SK-N-SH treated with all-trans-retinoic acid at 6 μM for 48 hours (cell line): ENCODE measurements at regions not wholly inside any gene's neighbourhood (a gene's known extent, or its start where the extent isn't known, plus 50 kb on each side); places are given as distances from the start of the nearest gene placed in this dataset.

Experiments
- ATAC-seq: fragments of 200-7000 bp; cut with Tn5 transposase; 3 replicates; pipeline ENCODE4 v1.9.1; 2020; ENCODE audit warnings: mild to moderate bottlenecking, moderate library complexity
- ARNTL ChIP-seq: fragments of 450-650 bp; formaldehyde crosslinking; IDR thresholded peaks from 2 replicates; pipeline ENCODE4 v1.5.0; 2020; ENCODE audit warnings: low read depth, mild to moderate bottlenecking, moderate library complexity, borderline replicate concordance
- BACH2 ChIP-seq: fragments of 250-450 bp; sonication (Bioruptor Pico); IDR thresholded peaks from 2 replicates; pipeline ENCODE4 v1.9.0; 2021; ENCODE audit warnings: mild to moderate bottlenecking, borderline replicate concordance
- CREB5 ChIP-seq: fragments of 250-450 bp; sonication (Bioruptor Pico); IDR thresholded peaks from 2 replicates; pipeline ENCODE4 v1.5.1; 2020; ENCODE audit warnings: low read depth, mild to moderate bottlenecking, moderate library complexity
- CSDC2 ChIP-seq: fragments of 250-450 bp; sonication (Bioruptor Pico); IDR thresholded peaks from 2 replicates; pipeline ENCODE4 v1.5.0; 2020; ENCODE audit warnings: mild to moderate bottlenecking, moderate library complexity
- ESRRG ChIP-seq: fragments of 250-450 bp; sonication (Bioruptor Pico); IDR thresholded peaks from 2 replicates; pipeline ENCODE4 v1.6.1; 2021; ENCODE audit warnings: mild to moderate bottlenecking
- GLIS3 ChIP-seq: fragments of 250-450 bp; sonication (Bioruptor Pico); IDR thresholded peaks from 2 replicates; pipeline ENCODE4 v1.5.0; 2020; ENCODE audit warnings: mild to moderate bottlenecking, moderate library complexity
- ISL1 ChIP-seq: fragments of 250-450 bp; sonication (Bioruptor Pico); IDR thresholded peaks from 2 replicates; pipeline ENCODE4 v2.1.2; 2022; ENCODE audit warnings: mild to moderate bottlenecking, moderate library complexity
- OSR1 ChIP-seq: fragments of 250-450 bp; sonication (Bioruptor Pico); IDR thresholded peaks from 2 replicates; pipeline ENCODE4 v1.8.0; 2022; ENCODE audit warnings: moderate library complexity, mild to moderate bottlenecking, inconsistent platforms
- PATZ1 ChIP-seq: fragments of 250-450 bp; sonication (Bioruptor Pico); IDR thresholded peaks from 2 replicates; pipeline ENCODE4 v1.8.0; 2020; ENCODE audit warnings: mild to moderate bottlenecking, moderate library complexity, borderline replicate concordance
- POU6F1 ChIP-seq: fragments of 250-450 bp; sonication (Bioruptor Pico); IDR thresholded peaks from 2 replicates; pipeline ENCODE4 v1.8.0; 2021; ENCODE audit warnings: low read depth, mild to moderate bottlenecking, moderate library complexity, borderline replicate concordance
- RARB ChIP-seq: fragments of 250-450 bp; sonication (Bioruptor Pico); IDR thresholded peaks from 2 replicates; pipeline ENCODE4 v1.8.0; 2021; ENCODE audit warnings: mild to moderate bottlenecking, moderate library complexity
- SNAI2 ChIP-seq: fragments of 250-450 bp; sonication (Bioruptor Pico); IDR thresholded peaks from 2 replicates; pipeline ENCODE4 v1.5.0; 2020; ENCODE audit warnings: mild to moderate bottlenecking, moderate library complexity
- TCF4 ChIP-seq: fragments of 250-450 bp; sonication (Bioruptor Pico); IDR thresholded peaks from 2 replicates; pipeline ENCODE4 v1.8.0; 2021; ENCODE audit warnings: mild to moderate bottlenecking, moderate library complexity, borderline replicate concordance
- TOX ChIP-seq: fragments of 250-450 bp; sonication (Bioruptor Pico); IDR thresholded peaks from 2 replicates; pipeline ENCODE4 v1.8.0; 2021; ENCODE audit warnings: mild to moderate bottlenecking, moderate library complexity, borderline replicate concordance
- ZC3H10 ChIP-seq: fragments of 250-450 bp; sonication (Bioruptor Pico); IDR thresholded peaks from 2 replicates; pipeline ENCODE4 v1.5.1; 2021; ENCODE audit warnings: mild to moderate bottlenecking, moderate library complexity
- ZFP3 ChIP-seq: fragments of 250-450 bp; sonication (Bioruptor Pico); IDR thresholded peaks from 2 replicates; pipeline ENCODE4 v1.5.0; 2020; ENCODE audit warnings: mild to moderate bottlenecking, moderate library complexity
- ZFP30 ChIP-seq: fragments of 450-650 bp; formaldehyde crosslinking; IDR thresholded peaks from 2 replicates; pipeline ENCODE4 v1.5.0; 2022; ENCODE audit warnings: mild to moderate bottlenecking, moderate library complexity
- ZNF70 ChIP-seq: fragments of 450-650 bp; formaldehyde crosslinking; IDR thresholded peaks from 2 replicates; pipeline ENCODE4 v1.5.0; 2020; ENCODE audit warnings: mild to moderate bottlenecking, moderate library complexity
- TF ChIP-seq, protein P1 (sequence below): fragments of 250-450 bp; sonication (Bioruptor Pico); IDR thresholded peaks from 2 replicates; pipeline ENCODE4 v1.5.1; 2021; ENCODE audit warnings: mild to moderate bottlenecking, moderate library complexity

GRCh38 chr13:111472559-111473460 lies 152.4 kb downstream of the TEX29 start:
- TF ChIP-seq ZNF70 (CRISPR knock-in tag), result no peak
- TF ChIP-seq RARB (CRISPR knock-in tag), result no peak
- TF ChIP-seq ZFP3, result no peak
- no peak for TF ChIP-seq ESRRG
- no peak for TF ChIP-seq PATZ1 (CRISPR knock-in tag)
- no peak for TF ChIP-seq GLIS3 (CRISPR knock-in tag)
- no peak for TF ChIP-seq ARNTL (CRISPR knock-in tag)
- TF ChIP-seq TOX, result no peak
- TF ChIP-seq TCF4 (CRISPR knock-in tag), result no peak
- TF ChIP-seq, protein P1, sequence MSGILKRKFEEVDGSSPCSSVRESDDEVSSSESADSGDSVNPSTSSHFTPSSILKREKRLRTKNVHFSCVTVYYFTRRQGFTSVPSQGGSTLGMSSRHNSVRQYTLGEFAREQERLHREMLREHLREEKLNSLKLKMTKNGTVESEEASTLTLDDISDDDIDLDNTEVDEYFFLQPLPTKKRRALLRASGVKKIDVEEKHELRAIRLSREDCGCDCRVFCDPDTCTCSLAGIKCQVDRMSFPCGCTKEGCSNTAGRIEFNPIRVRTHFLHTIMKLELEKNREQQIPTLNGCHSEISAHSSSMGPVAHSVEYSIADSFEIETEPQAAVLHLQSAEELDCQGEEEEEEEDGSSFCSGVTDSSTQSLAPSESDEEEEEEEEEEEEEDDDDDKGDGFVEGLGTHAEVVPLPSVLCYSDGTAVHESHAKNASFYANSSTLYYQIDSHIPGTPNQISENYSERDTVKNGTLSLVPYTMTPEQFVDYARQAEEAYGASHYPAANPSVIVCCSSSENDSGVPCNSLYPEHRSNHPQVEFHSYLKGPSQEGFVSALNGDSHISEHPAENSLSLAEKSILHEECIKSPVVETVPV (CRISPR knock-in tag), result no peak
- no peak for TF ChIP-seq BACH2 (CRISPR knock-in tag)
- TF ChIP-seq SNAI2 (CRISPR knock-in tag), result no peak
- TF ChIP-seq CSDC2, result no peak
- no peak for ATAC-seq

GRCh38 chr13:111474136-111475002 lies 153.9 kb downstream of the TEX29 start:
- ATAC-seq, result peak; percentile 89
- TF ChIP-seq TOX (no peak), ZFP30 (CRISPR knock-in tag) (no peak), ISL1 (no peak), RARB (CRISPR knock-in tag) (no peak), CREB5 (CRISPR knock-in tag) (no peak), ZC3H10 (CRISPR knock-in tag) (no peak)

DNA sequence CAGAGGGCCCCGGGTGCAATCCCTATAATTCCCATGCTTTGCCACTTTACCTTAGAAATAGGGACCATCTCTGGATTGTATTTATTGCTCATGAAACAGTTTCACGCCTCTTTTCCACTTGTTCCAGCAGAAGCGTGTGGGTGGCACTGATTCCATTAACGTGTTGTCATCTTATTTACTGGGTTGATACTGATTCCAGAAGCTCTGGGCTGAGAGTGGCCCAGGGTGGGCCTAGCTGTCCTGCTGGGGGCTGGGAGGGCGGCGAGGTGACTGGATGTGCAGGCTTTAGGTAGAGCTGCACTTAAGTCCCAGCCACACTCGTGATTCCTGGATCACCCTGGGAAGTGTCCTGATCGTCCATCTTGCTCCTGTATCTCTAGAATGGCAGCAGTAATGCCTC lies 155.0 kb downstream of the TEX29 start:
- no peak for ATAC-seq
- no peak for TF ChIP-seq ISL1

DNA sequence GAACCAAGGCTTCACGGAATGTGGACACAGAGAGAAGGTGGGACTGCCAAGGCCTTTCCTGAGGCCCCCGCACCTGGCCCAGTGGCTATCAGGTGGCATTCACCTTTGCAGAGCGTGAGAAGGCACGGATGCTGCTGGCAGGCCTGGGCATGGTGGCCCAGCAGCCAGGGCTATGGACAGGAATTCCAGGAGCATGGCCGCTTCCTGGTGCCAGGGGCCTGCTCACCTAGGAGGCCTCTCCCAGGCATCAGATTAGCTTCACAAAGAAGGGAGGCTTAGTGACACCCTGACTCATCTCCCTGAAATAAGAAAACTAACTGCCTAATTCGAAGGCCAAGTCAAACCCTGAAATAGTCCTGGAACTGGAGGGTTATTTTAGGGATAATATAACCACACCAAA lies 155.8 kb downstream of the TEX29 start:
- ATAC-seq, result no peak
- no peak for TF ChIP-seq ISL1
- no peak for TF ChIP-seq RARB (CRISPR knock-in tag)
- TF ChIP-seq GLIS3 (CRISPR knock-in tag), result no peak
- TF ChIP-seq TCF4 (CRISPR knock-in tag), result no peak
- no peak for TF ChIP-seq POU6F1 (CRISPR knock-in tag)

GRCh38 chr13:111479412-111479811 lies 159.0 kb downstream of the TEX29 start:
- no peak for ATAC-seq
- TF ChIP-seq ZNF70 (CRISPR knock-in tag) (no peak), SNAI2 (CRISPR knock-in tag) (no peak), ZC3H10 (CRISPR knock-in tag) (no peak), POU6F1 (CRISPR knock-in tag) (no peak), OSR1 (CRISPR knock-in tag) (no peak), GLIS3 (CRISPR knock-in tag) (no peak)
- TF ChIP-seq, all 23 proteins: peak for 0
